Suprapubic skin (tissue), 4 donors: ENCODE measurements at regions not wholly inside any gene's neighbourhood (a gene's known extent, or its start where the extent isn't known, plus 50 kb on each side); places are given as distances from the start of the nearest gene placed in this dataset.

Experiments
- DNase-seq, 2 donors: peaks; one replicate each; pipeline ENCODE4 v3.0.0-alpha.2; 2019; ENCODE audit warnings: low spot score in 2 of 2
- H3K27ac ChIP-seq: fragments of 200-600 bp; sonication (generic); one replicate; pipeline ENCODE4 v1.5.1; 2019
- H3K27me3 ChIP-seq: fragments of 200-600 bp; sonication (generic); one replicate; pipeline ENCODE4 v1.5.1; 2019
- H3K36me3 ChIP-seq: fragments of 200-600 bp; sonication (generic); one replicate; pipeline ENCODE4 v1.5.1; 2019
- H3K4me1 ChIP-seq: fragments of 200-600 bp; sonication (generic); one replicate; pipeline ENCODE4 v1.5.1; 2019
- H3K4me3 ChIP-seq: fragments of 200-600 bp; sonication (generic); one replicate; pipeline ENCODE4 v1.5.1; 2019; ENCODE audit warnings: mild to moderate bottlenecking
- H3K9me3 ChIP-seq: fragments of 200-600 bp; sonication (generic); one replicate; pipeline ENCODE4 v1.5.1; 2019
- CTCF ChIP-seq, 2 donors: fragments of 200-600 bp in 1 of 2; fragments of 450-650 bp in 1 of 2; sonication (generic) in 1 of 2; IDR thresholded peaks; one replicate each; pipeline ENCODE4 v1.5.1; 2016 to 2019; ENCODE audit warnings: antibody characterized with exemption in 2 of 2, mild to moderate bottlenecking in 1 of 2, moderate library complexity in 1 of 2
- EP300 ChIP-seq: sonication (generic); formaldehyde crosslinking; IDR thresholded peaks from one replicate; pipeline ENCODE4 v1.6.1; 2017; ENCODE audit warnings: antibody characterized with exemption
- POLR2A ChIP-seq, 2 donors: fragments of 450-650 bp; IDR thresholded peaks; one replicate each; pipeline ENCODE4 v1.6.1; 2017; ENCODE audit warnings: antibody characterized with exemption in 2 of 2, mild to moderate bottlenecking in 2 of 2, moderate library complexity in 2 of 2
- POLR2AphosphoS5 ChIP-seq, 3 donors: sonication (generic); formaldehyde crosslinking; IDR thresholded peaks; one replicate each; pipeline ENCODE4 v1.6.1; 2017; ENCODE audit warnings: antibody characterized with exemption in 3 of 3
- WGBS: methylation state at CpG from one replicate; pipeline ENCODE4 v1.1.5; 2018; 5-methylcytosine and 5-hydroxymethylcytosine counted together

GRCh38 chr12:68507657-68508056 lies 103.0 kb upstream of the RAP1B start:
- no peak for DNase-seq
- no peaks in the 10 kb centered on the region for H3K4me1 ChIP-seq
- H3K27ac ChIP-seq, result no peak overlapping the region
- no peak for TF ChIP-seq POLR2AphosphoS5 (IDR thresholded peaks at IDR 0.05)
- TF ChIP-seq CTCF (IDR thresholded peaks at IDR 0.05), result no peak
- no peak for TF ChIP-seq EP300
- TF ChIP-seq POLR2A (IDR thresholded peaks at IDR 0.05), result no peak
- 98% methylated on average over 3 of the region's 3 CpGs for WGBS
- no peaks in the 10 kb centered on the region for H3K36me3 ChIP-seq
- no peak overlapping the region for H3K4me3 ChIP-seq
- no peaks in the 10 kb centered on the region for H3K9me3 ChIP-seq
- H3K27me3 ChIP-seq, result no peaks in the 10 kb centered on the region

GRCh38 chr12:68508576-68508975 lies 102.1 kb upstream of the RAP1B start:
- Histone ChIP-seq H3K27ac (no peak overlapping the region), H3K27me3 (no peaks in the 10 kb centered on the region), H3K4me1 (no peaks in the 10 kb centered on the region), H3K36me3 (no peaks in the 10 kb centered on the region), H3K4me3 (no peak overlapping the region), H3K9me3 (no peaks in the 10 kb centered on the region)
- TF ChIP-seq CTCF (IDR thresholded peaks at IDR 0.05) (no peak), EP300 (no peak), POLR2AphosphoS5 (IDR thresholded peaks at IDR 0.05) (no peak), POLR2A (IDR thresholded peaks at IDR 0.05) (no peak)
- 90% methylated on average over 2 of the region's 2 CpGs for WGBS
- no peak for DNase-seq

GRCh38 chr12:68509242-68509641 lies 101.5 kb upstream of the RAP1B start:
- Histone ChIP-seq H3K9me3 (no peaks in the 10 kb centered on the region), H3K4me1 (no peaks in the 10 kb centered on the region), H3K27me3 (no peaks in the 10 kb centered on the region), H3K4me3 (no peak overlapping the region), H3K36me3 (no peaks in the 10 kb centered on the region), H3K27ac (no peak overlapping the region)
- TF ChIP-seq CTCF (IDR thresholded peaks at IDR 0.05) (no peak), POLR2AphosphoS5 (IDR thresholded peaks at IDR 0.05) (no peak), POLR2A (IDR thresholded peaks at IDR 0.05) (no peak), EP300 (no peak)
- DNase-seq, result no peak
- WGBS, result 92% methylated on average over 4 of the region's 4 CpGs

GRCh38 chr12:68510397-68510796 lies 100.3 kb upstream of the RAP1B start:
- 38% methylated on average over 1 of the region's 1 CpG for WGBS
- no peaks in the 10 kb centered on the region for H3K9me3 ChIP-seq

GRCh38 chr12:68514807-68515411 lies 95.8 kb upstream of the RAP1B start:
- Histone ChIP-seq H3K36me3 (no peaks in the 10 kb centered on the region), H3K4me3 (no peak overlapping the region), H3K9me3 (no peaks in the 10 kb centered on the region), H3K27me3 (no peaks in the 10 kb centered on the region), H3K4me1 (no peaks in the 10 kb centered on the region), H3K27ac (no peak overlapping the region)
- TF ChIP-seq EP300 (no peak), POLR2AphosphoS5 (IDR thresholded peaks at IDR 0.05) (no peak), CTCF (IDR thresholded peaks at IDR 0.05) (no peak), POLR2A (IDR thresholded peaks at IDR 0.05) (no peak)
- WGBS, result 79% methylated on average over 3 of the region's 3 CpGs
- no peak for DNase-seq

More at GRCh38 chr12:68510397-68510796, 100.3 kb upstream of the RAP1B start:
- no peaks in the 10 kb centered on the region for H3K27me3 ChIP-seq
- no peak overlapping the region for H3K4me3 ChIP-seq
- no peak overlapping the region for H3K27ac ChIP-seq
- DNase-seq, result no peak
- no peak for TF ChIP-seq CTCF (IDR thresholded peaks at IDR 0.05)
- TF ChIP-seq POLR2AphosphoS5 (IDR thresholded peaks at IDR 0.05), result no peak
- no peak for TF ChIP-seq EP300
- TF ChIP-seq POLR2A (IDR thresholded peaks at IDR 0.05), result no peak
- H3K36me3 ChIP-seq, result no peaks in the 10 kb centered on the region
- H3K4me1 ChIP-seq, result no peaks in the 10 kb centered on the region
